CD4-positive, alpha-beta T cell treated with Interferon gamma for 1 hour (primary cell): ENCODE measurements at regions not wholly inside any gene's neighbourhood (a gene's known extent, or its start where the extent isn't known, plus 50 kb on each side); places are given as distances from the start of the nearest gene placed in this dataset.

ENCODE experiments used
- DNase-seq: peaks from one replicate; pipeline ENCODE4 v3.0.0-alpha.2; 2020

- DNase-seq: no peak
Measured at GRCh38 chr16:86428729-86429517, 81.4 kb upstream of the FOXF1 start.

- no peak for DNase-seq
Measured at GRCh38 chr16:86429663-86430062, 80.7 kb upstream of the FOXF1 start.

GRCh38 chr16:86430814-86431213, 79.5 kb upstream of the FOXF1 start:
- DNase-seq: no peak

GRCh38 chr16:86431540-86431939, 78.8 kb upstream of the FOXF1 start:
- DNase-seq: no peak

GRCh38 chr16:86432048-86432447, 78.3 kb upstream of the FOXF1 start:
- no peak for DNase-seq

GRCh38 chr16:86432691-86433090, 77.6 kb upstream of the FOXF1 start:
- no peak for DNase-seq

GRCh38 chr16:86436466-86437185, 73.7 kb upstream of the FOXF1 start:
- DNase-seq: no peak

GRCh38 chr16:86437348-86437747, 73.0 kb upstream of the FOXF1 start:
- DNase-seq: no peak

- no peak for DNase-seq
Measured at GRCh38 chr16:86442703-86443102, 67.6 kb upstream of the FOXF1 start.

GRCh38 chr16:86443508-86444147, 66.7 kb upstream of the FOXF1 start:
- no peak for DNase-seq

GRCh38 chr16:86444261-86444660, 66.1 kb upstream of the FOXF1 start:
- DNase-seq: no peak

- no peak for DNase-seq
Measured at GRCh38 chr16:86444661-86445060, 65.7 kb upstream of the FOXF1 start.

GRCh38 chr16:86446279-86446678, 64.0 kb upstream of the FOXF1 start:
- no peak for DNase-seq

- DNase-seq: no peak
Measured at GRCh38 chr16:86447228-86447627, 63.1 kb upstream of the FOXF1 start.

- no peak for DNase-seq
Measured at GRCh38 chr16:86448306-86448890, 61.9 kb upstream of the FOXF1 start.

- no peak for DNase-seq
Measured at GRCh38 chr16:86449446-86450095, 60.8 kb upstream of the FOXF1 start.

- no peak for DNase-seq
Measured at GRCh38 chr16:86450691-86451090, 59.6 kb upstream of the FOXF1 start.

- no peak for DNase-seq
Measured at GRCh38 chr16:86452451-86452850, 57.9 kb upstream of the FOXF1 start.

- no peak for DNase-seq
Measured at GRCh38 chr16:86455116-86455515, 55.2 kb upstream of the FOXF1 start.

GRCh38 chr16:86455640-86456039, 54.7 kb upstream of the FOXF1 start:
- DNase-seq: no peak

GRCh38 chr16:86457501-86458148, 52.7 kb upstream of the FOXF1 start:
- no peak for DNase-seq

- DNase-seq: no peak
Measured at GRCh38 chr16:86458149-86458777, 52.1 kb upstream of the FOXF1 start.
